ENCODE measurements at regions not wholly inside any gene's neighbourhood (a gene's known extent, or its start where the extent isn't known, plus 50 kb on each side); places are given as distances from the start of the nearest gene placed in this dataset.

- no peak overlapping the region for H3K4me3 ChIP-seq
- DNase-seq (ENCODE audit: low spot score in 2 of 2): no peak
- peaks cover 0 to 5% of the 10 kb centered on the region in 2 donors for H3K27me3 ChIP-seq
- no peak for TF ChIP-seq POLR2AphosphoS5 (IDR thresholded peaks at IDR 0.05)
- no peak for TF ChIP-seq POLR2A (IDR thresholded peaks at IDR 0.05)
- no peak for TF ChIP-seq CTCF (IDR thresholded peaks at IDR 0.05)
- no peak overlapping the region for H3K27ac ChIP-seq
- no peaks in the 10 kb centered on the region for H3K4me1 ChIP-seq
- H3K9me3 ChIP-seq: peaks cover 0 to 11% of the 10 kb centered on the region in 2 donors
- intact Hi-C loops (cut with DNase I; ENCODE audit: low total_unique reads): no loop called here
- no peaks in the 10 kb centered on the region for H3K36me3 ChIP-seq
Measured at GRCh38 chrX:121227888-121228287, 180.5 kb downstream of the GLUD2 start.

- Histone ChIP-seq H3K27me3 (peaks cover 0 to 5% of the 10 kb centered on the region in 2 donors), H3K27ac (no peak overlapping the region), H3K9me3 (peaks cover 0 to 3% of the 10 kb centered on the region in 2 donors), H3K36me3 (no peaks in the 10 kb centered on the region), H3K4me1 (no peaks in the 10 kb centered on the region), H3K4me3 (no peak overlapping the region)
- intact Hi-C loops (cut with DNase I; ENCODE audit: low total_unique reads): no loop called here
- no peak for DNase-seq (ENCODE audit: low spot score in 2 of 2)
- no peak for TF ChIP-seq POLR2A (IDR thresholded peaks at IDR 0.05)
- TF ChIP-seq POLR2AphosphoS5 (IDR thresholded peaks at IDR 0.05): no peak
- TF ChIP-seq CTCF (IDR thresholded peaks at IDR 0.05): no peak
Measured at GRCh38 chrX:121231566-121232358, 184.4 kb downstream of the GLUD2 start.

GRCh38 chrX:121236040-121236439 is 188.6 kb downstream of the GLUD2 start:
- no peaks in the 10 kb centered on the region for H3K9me3 ChIP-seq
- no peak for DNase-seq (ENCODE audit: low spot score in 2 of 2)
- H3K27me3 ChIP-seq: peaks cover 0 to 4% of the 10 kb centered on the region in 2 donors
- no peaks in the 10 kb centered on the region for H3K36me3 ChIP-seq
- H3K4me3 ChIP-seq: no peak overlapping the region
- no peak overlapping the region for H3K27ac ChIP-seq
- intact Hi-C loops (cut with DNase I; ENCODE audit: low total_unique reads): no loop called here
- TF ChIP-seq POLR2A (IDR thresholded peaks at IDR 0.05) (no peak), CTCF (IDR thresholded peaks at IDR 0.05) (no peak), POLR2AphosphoS5 (IDR thresholded peaks at IDR 0.05) (no peak)
- no peaks in the 10 kb centered on the region for H3K4me1 ChIP-seq

GRCh38 chrX:121238093-121238492 is 190.7 kb downstream of the GLUD2 start:
- H3K36me3 ChIP-seq: no peaks in the 10 kb centered on the region
- no peak overlapping the region for H3K27ac ChIP-seq
- TF ChIP-seq POLR2A (IDR thresholded peaks at IDR 0.05) (no peak), POLR2AphosphoS5 (IDR thresholded peaks at IDR 0.05) (no peak), CTCF (IDR thresholded peaks at IDR 0.05) (no peak)
- H3K4me1 ChIP-seq: no peaks in the 10 kb centered on the region
- intact Hi-C loops (cut with DNase I; ENCODE audit: low total_unique reads): no loop called here
- no peak overlapping the region for H3K4me3 ChIP-seq
- H3K27me3 ChIP-seq: no peaks in the 10 kb centered on the region
- no peaks in the 10 kb centered on the region for H3K9me3 ChIP-seq
- DNase-seq (ENCODE audit: low spot score in 2 of 2): no peak

GRCh38 chrX:121244511-121244910 is 197.1 kb downstream of the GLUD2 start:
- intact Hi-C loops (cut with DNase I; ENCODE audit: low total_unique reads): no loop called here
- Histone ChIP-seq H3K4me3 (no peak overlapping the region), H3K27ac (no peak overlapping the region), H3K9me3 (no peaks in the 10 kb centered on the region), H3K4me1 (no peaks in the 10 kb centered on the region), H3K27me3 (no peaks in the 10 kb centered on the region), H3K36me3 (no peaks in the 10 kb centered on the region)
- no peak for DNase-seq (ENCODE audit: low spot score in 2 of 2)
- TF ChIP-seq CTCF (IDR thresholded peaks at IDR 0.05) (no peak), POLR2A (IDR thresholded peaks at IDR 0.05) (no peak), POLR2AphosphoS5 (IDR thresholded peaks at IDR 0.05) (no peak)
